Lung (tissue), 11 donors: ENCODE measurements at regions not wholly inside any gene's neighbourhood (a gene's known extent, or its start where the extent isn't known, plus 50 kb on each side); places are given as distances from the start of the nearest gene placed in this dataset.

Source experiments
- ATAC-seq: fragments of 200-7000 bp; cut with Tn5 transposase; one replicate; pipeline ENCODE4 v1.9.1; 2020; ENCODE audit warnings: moderate number of reproducible peaks; ENCODE audit not compliant: insufficient read depth, low FRiP score
- DNase-seq, 3 donors: peaks; one replicate each; pipeline ENCODE4 v3.0.0-alpha.2; 2013 to 2017
- H3K27ac ChIP-seq, 2 donors: one replicate each; pipeline ENCODE4 v1.5.1; 2013; ENCODE audit warnings: mild to moderate bottlenecking in 2 of 2, moderate library complexity in 2 of 2, control low read depth in 1 of 2, inconsistent platforms in 1 of 2, low read depth in 1 of 2, low read length in 1 of 2
- H3K27me3 ChIP-seq, 3 donors: one replicate each; pipeline ENCODE4 v1.5.1; 2013; ENCODE audit warnings: low read length in 2 of 3; ENCODE audit not compliant: control insufficient read depth in 3 of 3, insufficient read depth in 3 of 3
- H3K36me3 ChIP-seq, 4 donors: one replicate each; pipeline ENCODE4 v1.5.1; 2013; ENCODE audit warnings: low read length in 4 of 4, mild to moderate bottlenecking in 1 of 4, moderate library complexity in 1 of 4; ENCODE audit not compliant: control insufficient read depth in 4 of 4, insufficient read depth in 4 of 4
- H3K4me1 ChIP-seq, 5 donors: one replicate each; pipeline ENCODE4 v1.5.1; 2013; ENCODE audit warnings: low read length in 5 of 5, mild to moderate bottlenecking in 2 of 5, moderate library complexity in 1 of 5; ENCODE audit not compliant: control insufficient read depth in 5 of 5, insufficient read depth in 5 of 5
- H3K4me3 ChIP-seq: one replicate; pipeline ENCODE4 v1.5.1; 2013; ENCODE audit warnings: mild to moderate bottlenecking, control low read depth, moderate library complexity
- H3K9ac ChIP-seq, 2 donors: one replicate each; pipeline ENCODE4 v1.5.1; 2013; ENCODE audit warnings: low read length in 2 of 2, control low read depth in 1 of 2; ENCODE audit not compliant: insufficient read depth in 1 of 2
- H3K9me3 ChIP-seq, 4 donors: one replicate each; pipeline ENCODE4 v1.5.1; 2013; ENCODE audit warnings: low read length in 3 of 4, mild to moderate bottlenecking in 1 of 4, moderate library complexity in 1 of 4; ENCODE audit not compliant: control insufficient read depth in 4 of 4, insufficient read depth in 3 of 4
- CTCF ChIP-seq: IDR thresholded peaks from 2 replicates; pipeline ENCODE4 v1.5.1; 2012; ENCODE audit warnings: mild to moderate bottlenecking; ENCODE audit errors: control extremely low read depth, extremely low read depth
- WGBS, 2 donors: extraction: QIAGEN DNeasy Blood & Tissue Kit; methylation state at CpG; one replicate each; pipeline ENCODE4 v1.1.7; 2013; 5-methylcytosine and 5-hydroxymethylcytosine counted together
- donor health status: control.
- donor health status: control.
- donor health status: Bipolar disorder and iron deficiency.
- donor health status: healthy.
- donor health status: DM: yes; HTN: yes; CAD: no.

GRCh38 chr6:55088902-55089301, 85.4 kb upstream of the HCRTR2 start:
- Histone ChIP-seq H3K9ac (no peak overlapping the region), H3K27ac (no peak overlapping the region), H3K27me3 (no peaks in the 10 kb centered on the region), H3K36me3 (no peaks in the 10 kb centered on the region), H3K4me3 (no peak overlapping the region), H3K4me1 (no peaks in the 10 kb centered on the region), H3K9me3 (no peaks in the 10 kb centered on the region)
- ATAC-seq (no peak), DNase-seq (no peak)
- TF ChIP-seq CTCF = no peak

GRCh38 chr6:55089325-55089724, 85.0 kb upstream of the HCRTR2 start:
- no peak overlapping the region for H3K4me3 ChIP-seq
- DNase-seq (no peak), ATAC-seq (no peak)
- H3K9me3 ChIP-seq = no peaks in the 10 kb centered on the region
- no peak overlapping the region for H3K9ac ChIP-seq
- no peaks in the 10 kb centered on the region for H3K4me1 ChIP-seq
- WGBS, 2 donors = 90 to 93% methylated on average over 2 of the region's 2 CpGs
- no peak overlapping the region for H3K27ac ChIP-seq
- H3K36me3 ChIP-seq = no peaks in the 10 kb centered on the region
- no peak for TF ChIP-seq CTCF
- H3K27me3 ChIP-seq = no peaks in the 10 kb centered on the region

- Histone ChIP-seq H3K4me3 (no peak overlapping the region), H3K4me1 (no peaks in the 10 kb centered on the region), H3K27ac (no peak overlapping the region), H3K36me3 (no peaks in the 10 kb centered on the region), H3K27me3 (no peaks in the 10 kb centered on the region), H3K9me3 (no peaks in the 10 kb centered on the region), H3K9ac (no peak overlapping the region)
- DNase-seq (peak; percentile 18 to 64 (median 20)), ATAC-seq (no peak)
- no peak for TF ChIP-seq CTCF
- WGBS, 2 donors = 42 to 68% methylated on average over 3 of the region's 3 CpGs
Observed at GRCh38 chr6:55100686-55101085, 73.6 kb upstream of the HCRTR2 start.

GRCh38 chr6:55101157-55101556, 73.2 kb upstream of the HCRTR2 start:
- ATAC-seq = no peak

More at GRCh38 chr6:55101157-55101556, 73.2 kb upstream of the HCRTR2 start:
- DNase-seq = no peak
- Histone ChIP-seq H3K4me3 (no peak overlapping the region), H3K27me3 (no peaks in the 10 kb centered on the region), H3K9me3 (no peaks in the 10 kb centered on the region), H3K4me1 (no peaks in the 10 kb centered on the region), H3K27ac (no peak overlapping the region), H3K36me3 (no peaks in the 10 kb centered on the region), H3K9ac (no peak overlapping the region)
- WGBS, 2 donors = 90 to 92% methylated on average over 2 of the region's 2 CpGs
- no peak for TF ChIP-seq CTCF
